ENCODE measurements at regions not wholly inside any gene's neighbourhood (a gene's known extent, or its start where the extent isn't known, plus 50 kb on each side); places are given as distances from the start of the nearest gene placed in this dataset.

DNA sequence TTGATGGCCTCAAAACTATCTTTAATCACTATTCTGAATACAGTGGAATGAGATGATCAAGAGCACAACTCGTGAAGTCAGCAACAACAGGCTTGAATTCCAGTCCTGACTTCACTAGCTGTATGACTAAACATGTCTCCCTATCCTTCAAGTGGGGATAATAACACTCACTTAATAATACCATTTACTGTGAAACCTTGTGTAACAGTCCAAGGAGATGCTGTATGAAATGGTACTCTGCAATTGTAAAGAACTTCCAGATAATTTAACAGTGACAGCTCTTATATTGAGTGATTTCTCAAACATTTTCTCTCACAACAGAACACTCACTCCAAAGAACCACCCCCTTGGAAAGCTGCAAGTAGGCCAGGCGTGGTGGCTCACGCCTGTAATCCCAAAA is 823.1 kb downstream of the DIAPH3 start:
- no peak for TF ChIP-seq ZNF274 (IDR thresholded peaks at IDR 0.05; ENCODE audit: low read depth, low read length)
- TF ChIP-seq YY1 (IDR thresholded peaks at IDR 0.05; ENCODE audit: insufficient read depth, insufficient read length) = no peak

Measured in NT2/D1 (cell line).